Brain microvascular endothelial cell (primary cell): ENCODE measurements at regions not wholly inside any gene's neighbourhood (a gene's known extent, or its start where the extent isn't known, plus 50 kb on each side); places are given as distances from the start of the nearest gene placed in this dataset.

Experiments used
- DNase-seq: peaks from one replicate; pipeline ENCODE4 v3.0.0-alpha.2; 2020
- H3K27ac ChIP-seq: fragments of 250-450 bp; sonication (Bioruptor Pico); 2 replicates; pipeline ENCODE4 v1.5.1; 2020; ENCODE audit warnings: mild to moderate bottlenecking, moderate library complexity
- H3K27me3 ChIP-seq: fragments of 250-450 bp; sonication (Bioruptor Pico); replicated peaks from 2 replicates; pipeline ENCODE4 v1.5.1; 2020; ENCODE audit warnings: mild to moderate bottlenecking
- H3K36me3 ChIP-seq: fragments of 250-450 bp; sonication (Bioruptor Pico); replicated peaks from 2 replicates; pipeline ENCODE4 v1.5.1; 2020; ENCODE audit warnings: mild to moderate bottlenecking
- H3K4me3 ChIP-seq: 2 replicates; pipeline ENCODE4 v1.5.1; 2011; ENCODE audit warnings: low read depth, mild to moderate bottlenecking, control low read depth, low read length, moderate library complexity
- CTCF ChIP-seq: IDR thresholded peaks from 2 replicates; pipeline ENCODE4 v1.5.1; 2011; ENCODE audit warnings: low read depth, mild to moderate bottlenecking, moderate library complexity, low read length, control low read depth, inconsistent platforms; ENCODE audit errors: missing control alignments
- in situ Hi-C: cut with HindIII; loops from 2 replicates; pipeline ENCODE4 v1.10.0; 2017; ENCODE audit warnings: low sequenced_read_pairs, low pct_ligation_motif_present

GRCh38 chr5:121319292-121319691, 532.4 kb upstream of the FTMT start:
- in situ Hi-C loops: no loop called here
- Histone ChIP-seq H3K27me3 (no peaks in the 10 kb centered on the region), H3K36me3 (no peaks in the 10 kb centered on the region), H3K27ac (no peak overlapping the region), H3K4me3 (no peak overlapping the region)
- no peak for DNase-seq
- no peak for TF ChIP-seq CTCF

GRCh38 chr5:121325930-121326329, 525.8 kb upstream of the FTMT start:
- Histone ChIP-seq H3K27me3 (no peaks in the 10 kb centered on the region), H3K4me3 (no peak overlapping the region), H3K27ac (no peak overlapping the region), H3K36me3 (no peaks in the 10 kb centered on the region)
- no peak for DNase-seq
- no peak for TF ChIP-seq CTCF
- in situ Hi-C loops: no loop called here

GRCh38 chr5:121350181-121350930, 501.3 kb upstream of the FTMT start:
- in situ Hi-C loops: no loop called here
- TF ChIP-seq CTCF: no peak
- Histone ChIP-seq H3K27ac (no peak overlapping the region), H3K36me3 (no peaks in the 10 kb centered on the region), H3K27me3 (no peaks in the 10 kb centered on the region), H3K4me3 (no peak overlapping the region)
- DNase-seq: no peak

GRCh38 chr5:121366515-121366914, 485.2 kb upstream of the FTMT start:
- in situ Hi-C loops: no loop called here
- TF ChIP-seq CTCF: no peak
- Histone ChIP-seq H3K4me3 (no peak overlapping the region), H3K27me3 (no peaks in the 10 kb centered on the region), H3K27ac (no peak overlapping the region), H3K36me3 (no peaks in the 10 kb centered on the region)
- no peak for DNase-seq

GRCh38 chr5:121373371-121373770, 478.3 kb upstream of the FTMT start:
- H3K4me3 ChIP-seq: no peak overlapping the region
- no peak overlapping the region for H3K27ac ChIP-seq
- TF ChIP-seq CTCF: no peak
- in situ Hi-C loops: no loop called here
- H3K27me3 ChIP-seq: no peaks in the 10 kb centered on the region
- no peak for DNase-seq
- H3K36me3 ChIP-seq: no peaks in the 10 kb centered on the region

GRCh38 chr5:121377461-121377860, 474.2 kb upstream of the FTMT start:
- DNase-seq: no peak
- Histone ChIP-seq H3K27me3 (no peaks in the 10 kb centered on the region), H3K36me3 (no peaks in the 10 kb centered on the region), H3K4me3 (no peak overlapping the region), H3K27ac (no peak overlapping the region)
- in situ Hi-C loops: no loop called here
- no peak for TF ChIP-seq CTCF
